ENCODE measurements at regions not wholly inside any gene's neighbourhood (a gene's known extent, or its start where the extent isn't known, plus 50 kb on each side); places are given as distances from the start of the nearest gene placed in this dataset.

- 24% methylated on average over 4 of the region's 4 CpGs for WGBS (ENCODE audit: low lambda C conversion rate, missing lambda C conversion rate)
Observed at GRCh38 chr3:69562020-69562419, 176.1 kb upstream of the FRMD4B start.

GRCh38 chr3:69560818-69561217, 174.9 kb upstream of the FRMD4B start:
- no peak overlapping the region for H3K4me3 ChIP-seq
- H3K27ac ChIP-seq = no peak overlapping the region
- H3K4me1 ChIP-seq (ENCODE audit: insufficient read depth) = no peaks in the 10 kb centered on the region
- H3K4me2 ChIP-seq = no peak overlapping the region
- peaks cover 2% of the 10 kb centered on the region for H3K27me3 ChIP-seq
- H4K20me1 ChIP-seq (ENCODE audit: insufficient read depth, poor library complexity, severe bottlenecking) = no peaks in the 10 kb centered on the region
- no peak for TF ChIP-seq EZH2 (IDR thresholded peaks at IDR 0.05; ENCODE audit: borderline replicate concordance)
- TF ChIP-seq CTCF (IDR thresholded peaks at IDR 0.05; ENCODE audit: poor library complexity) = no peak
- TF ChIP-seq EZH2phosphoT487 (IDR thresholded peaks at IDR 0.05; ENCODE audit: low read depth, severe bottlenecking, unreplicated experiment) = no peak
- H3K79me2 ChIP-seq = no peaks in the 10 kb centered on the region
- no peaks in the 10 kb centered on the region for H3K36me3 ChIP-seq (replicated peaks; ENCODE audit: insufficient read depth, low read depth)
- H2AFZ ChIP-seq = no peak overlapping the region
- no peaks in the 10 kb centered on the region for H3K9me2 ChIP-seq (replicated peaks; ENCODE audit: insufficient read depth)
- no peaks in the 10 kb centered on the region for H3K9me3 ChIP-seq (ENCODE audit: low read depth)
- no peak for DNase-seq (ENCODE audit: low spot score)

More at GRCh38 chr3:69562020-69562419, 176.1 kb upstream of the FRMD4B start:
- H3K9me3 ChIP-seq (ENCODE audit: low read depth) = no peaks in the 10 kb centered on the region
- no peak overlapping the region for H3K27ac ChIP-seq
- TF ChIP-seq EZH2phosphoT487 (IDR thresholded peaks at IDR 0.05; ENCODE audit: low read depth, severe bottlenecking, unreplicated experiment) = no peak
- no peak for TF ChIP-seq CTCF (IDR thresholded peaks at IDR 0.05; ENCODE audit: poor library complexity)
- no peak for TF ChIP-seq EZH2 (IDR thresholded peaks at IDR 0.05; ENCODE audit: borderline replicate concordance)
- no peak overlapping the region for H3K4me3 ChIP-seq
- H2AFZ ChIP-seq = no peak overlapping the region
- H3K79me2 ChIP-seq = no peaks in the 10 kb centered on the region
- H3K27me3 ChIP-seq = peaks cover 2% of the 10 kb centered on the region
- H3K4me1 ChIP-seq (ENCODE audit: insufficient read depth) = no peaks in the 10 kb centered on the region
- no peaks in the 10 kb centered on the region for H4K20me1 ChIP-seq (ENCODE audit: insufficient read depth, poor library complexity, severe bottlenecking)
- H3K36me3 ChIP-seq (replicated peaks; ENCODE audit: insufficient read depth, low read depth) = no peaks in the 10 kb centered on the region
- H3K4me2 ChIP-seq = no peak overlapping the region
- no peak for DNase-seq (ENCODE audit: low spot score)
- H3K9me2 ChIP-seq (replicated peaks; ENCODE audit: insufficient read depth) = no peaks in the 10 kb centered on the region

GRCh38 chr3:69560116-69560515, 174.2 kb upstream of the FRMD4B start:
- Histone ChIP-seq H3K27ac (no peak overlapping the region), H3K4me3 (no peak overlapping the region), H2AFZ (no peak overlapping the region), H3K4me1 (ENCODE audit: insufficient read depth) (no peaks in the 10 kb centered on the region), H3K27me3 (peaks cover 2% of the 10 kb centered on the region), H3K79me2 (no peaks in the 10 kb centered on the region), H3K36me3 (replicated peaks; ENCODE audit: insufficient read depth, low read depth) (no peaks in the 10 kb centered on the region), H3K9me3 (ENCODE audit: low read depth) (no peaks in the 10 kb centered on the region), H3K9me2 (replicated peaks; ENCODE audit: insufficient read depth) (no peaks in the 10 kb centered on the region), H3K4me2 (no peak overlapping the region), H4K20me1 (ENCODE audit: insufficient read depth, poor library complexity, severe bottlenecking) (no peaks in the 10 kb centered on the region)
- 97% methylated on average over 3 of the region's 4 CpGs for WGBS (ENCODE audit: low lambda C conversion rate, missing lambda C conversion rate)
- TF ChIP-seq EZH2 (IDR thresholded peaks at IDR 0.05; ENCODE audit: borderline replicate concordance) = no peak
- no peak for TF ChIP-seq EZH2phosphoT487 (IDR thresholded peaks at IDR 0.05; ENCODE audit: low read depth, severe bottlenecking, unreplicated experiment)
- no peak for TF ChIP-seq CTCF (IDR thresholded peaks at IDR 0.05; ENCODE audit: poor library complexity)
- DNase-seq (ENCODE audit: low spot score) = no peak

- Histone ChIP-seq H3K9me2 (replicated peaks; ENCODE audit: insufficient read depth) (no peaks in the 10 kb centered on the region), H3K9me3 (ENCODE audit: low read depth) (no peaks in the 10 kb centered on the region), H3K4me3 (no peak overlapping the region), H3K27ac (no peak overlapping the region), H3K4me1 (ENCODE audit: insufficient read depth) (no peaks in the 10 kb centered on the region), H3K27me3 (peaks cover 2% of the 10 kb centered on the region), H3K36me3 (replicated peaks; ENCODE audit: insufficient read depth, low read depth) (no peaks in the 10 kb centered on the region), H2AFZ (no peak overlapping the region), H3K79me2 (no peaks in the 10 kb centered on the region), H3K4me2 (no peak overlapping the region), H4K20me1 (ENCODE audit: insufficient read depth, poor library complexity, severe bottlenecking) (no peaks in the 10 kb centered on the region)
- peak; percentile 35 for DNase-seq (ENCODE audit: low spot score)
- no peak for TF ChIP-seq CTCF (IDR thresholded peaks at IDR 0.05; ENCODE audit: poor library complexity)
- WGBS (ENCODE audit: low lambda C conversion rate, missing lambda C conversion rate) = 61% methylated on average over 2 of the region's 2 CpGs
Observed at GRCh38 chr3:69558912-69559311, 173.0 kb upstream of the FRMD4B start.

Data from hepatocyte (in vitro differentiated cells).